Hepatocyte (in vitro differentiated cells): ENCODE measurements at regions not wholly inside any gene's neighbourhood (a gene's known extent, or its start where the extent isn't known, plus 50 kb on each side); places are given as distances from the start of the nearest gene placed in this dataset.

ENCODE experiments used
- CTCF ChIP-seq: fragments of 200-600 bp; sonication (generic); IDR thresholded peaks from 2 replicates; pipeline ENCODE4 v1.5.1; 2016; ENCODE audit warnings: antibody characterized with exemption, mild to moderate bottlenecking; ENCODE audit not compliant: poor library complexity
- EZH2 ChIP-seq: fragments of 200-600 bp; sonication (generic); IDR thresholded peaks from 2 replicates; pipeline ENCODE4 v1.6.1; 2016; ENCODE audit warnings: antibody characterized with exemption, mild to moderate bottlenecking, borderline replicate concordance
- EZH2phosphoT487 ChIP-seq: fragments of 200-600 bp; sonication (generic); IDR thresholded peaks from one replicate; pipeline ENCODE4 v1.6.1; 2018; ENCODE audit warnings: antibody characterized with exemption, mild to moderate bottlenecking, low read depth, moderate library complexity; ENCODE audit not compliant: unreplicated experiment, severe bottlenecking

- TF ChIP-seq EZH2phosphoT487, result no peak
- no peak for TF ChIP-seq CTCF
- TF ChIP-seq EZH2, result no peak
Measured at GRCh38 chr22:48287031-48287430, 1524.6 kb downstream of the TBC1D22A start.
